Parathyroid adenoma (tissue), 2 donors: ENCODE measurements at regions not wholly inside any gene's neighbourhood (a gene's known extent, or its start where the extent isn't known, plus 50 kb on each side); places are given as distances from the start of the nearest gene placed in this dataset.

ENCODE experiments used
- H2AFZ ChIP-seq: fragments of 300-600 bp; sonication (generic); one replicate; pipeline ENCODE4 v1.7.0; 2017; ENCODE audit warnings: antibody characterized with exemption, mild to moderate bottlenecking
- H3K27ac ChIP-seq: fragments of 300-600 bp; sonication (generic); one replicate; pipeline ENCODE4 v1.7.0; 2017
- H3K27me3 ChIP-seq: fragments of 300-600 bp; sonication (generic); one replicate; pipeline ENCODE4 v1.7.0; 2017; ENCODE audit warnings: low read length; ENCODE audit not compliant: control insufficient read depth, insufficient read depth
- H3K36me3 ChIP-seq: fragments of 300-600 bp; sonication (generic); one replicate; pipeline ENCODE4 v1.7.0; 2017; ENCODE audit warnings: low read length; ENCODE audit not compliant: control insufficient read depth, insufficient read depth
- H3K4me1 ChIP-seq: fragments of 300-600 bp; sonication (generic); one replicate; pipeline ENCODE4 v1.7.0; 2017; ENCODE audit warnings: control low read depth
- H3K4me2 ChIP-seq: fragments of 300-600 bp; sonication (generic); one replicate; pipeline ENCODE4 v1.7.0; 2017; ENCODE audit warnings: low read length
- H3K4me3 ChIP-seq: fragments of 300-600 bp; sonication (generic); one replicate; pipeline ENCODE4 v1.7.0; 2017; ENCODE audit warnings: low read depth, low read length
- H3K79me2 ChIP-seq: fragments of 300-600 bp; sonication (generic); one replicate; pipeline ENCODE4 v1.7.0; 2017; ENCODE audit warnings: control low read depth
- H3K9ac ChIP-seq: fragments of 300-600 bp; sonication (generic); one replicate; pipeline ENCODE4 v1.7.0; 2017; ENCODE audit warnings: mild to moderate bottlenecking
- H3K9me3 ChIP-seq: fragments of 300-600 bp; sonication (generic); one replicate; pipeline ENCODE4 v1.7.0; 2017; ENCODE audit warnings: low read length; ENCODE audit not compliant: control insufficient read depth
- CTCF ChIP-seq: fragments of 300-600 bp; sonication (generic); IDR thresholded peaks from one replicate; pipeline ENCODE4 v1.7.0; 2017; ENCODE audit warnings: antibody characterized with exemption, mild to moderate bottlenecking
- donor health status: primary hyperparathyroidism.

DNA sequence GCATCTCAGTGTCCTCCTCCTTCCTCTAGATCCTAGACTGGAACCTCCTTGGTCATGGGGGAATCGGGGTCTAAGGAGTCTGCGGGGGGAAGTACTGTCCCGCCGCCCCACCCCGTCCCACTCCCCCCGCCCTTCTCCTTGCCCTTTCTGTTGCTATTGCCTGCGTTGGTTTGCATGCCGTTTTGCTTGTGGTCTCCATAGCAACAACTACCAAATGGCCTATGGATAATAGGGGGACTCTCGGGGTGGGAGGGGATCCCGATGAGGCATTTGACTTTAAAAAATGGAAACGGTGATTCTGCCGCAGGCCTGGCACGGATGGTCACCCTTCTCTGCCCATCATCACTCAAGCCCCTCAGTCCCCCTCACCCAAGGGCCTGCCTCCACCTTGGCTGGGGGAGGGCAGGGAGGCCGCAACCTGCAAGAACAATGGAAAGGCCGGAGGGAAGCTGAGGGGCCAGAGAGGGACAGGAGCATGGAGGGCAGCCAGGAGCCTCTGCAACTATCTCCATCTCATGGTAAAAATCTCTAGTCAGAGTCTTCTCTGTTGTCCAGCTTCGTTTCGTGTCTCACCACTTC lies 231.4 kb upstream of the TNRC6C start:
- Histone ChIP-seq H3K9ac (no peak overlapping the region), H3K9me3 (no peaks in the 10 kb centered on the region), H3K27ac (no peak overlapping the region)

DNA sequence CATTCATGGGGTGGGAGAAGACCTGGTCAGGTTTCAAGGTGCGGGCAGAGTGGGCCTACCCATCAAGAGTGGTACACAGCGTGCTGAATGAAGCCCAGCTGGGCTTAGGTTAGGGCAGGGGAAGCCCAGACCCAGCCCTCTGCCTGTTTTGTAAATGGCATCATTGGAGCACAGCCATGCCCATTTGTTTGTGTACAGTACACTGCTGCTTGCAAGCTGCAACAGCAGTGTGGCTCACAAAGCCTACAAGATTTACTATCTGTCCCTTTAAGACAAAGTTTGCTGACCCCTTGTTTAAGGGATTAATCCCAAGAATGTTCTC lies 230.1 kb upstream of the TNRC6C start:
- no peak for TF ChIP-seq CTCF
- no peak overlapping the region for H3K27ac ChIP-seq
- no peak overlapping the region for H3K9ac ChIP-seq

More for the DNA sequence above, 231.4 kb upstream of the TNRC6C start:
- Histone ChIP-seq H3K4me3 (no peak overlapping the region), H3K27me3 (no peaks in the 10 kb centered on the region), H3K36me3 (no peaks in the 10 kb centered on the region), H3K4me1 (no peaks in the 10 kb centered on the region), H3K79me2 (no peaks in the 10 kb centered on the region), H2AFZ (no peak overlapping the region), H3K4me2 (no peak overlapping the region)
- TF ChIP-seq CTCF: no peak

GRCh38 chr17:77728871-77729270 lies 229.6 kb upstream of the TNRC6C start:
- H3K9ac ChIP-seq: no peak overlapping the region
- no peaks in the 10 kb centered on the region for H3K4me1 ChIP-seq
- H2AFZ ChIP-seq: no peak overlapping the region
- H3K36me3 ChIP-seq: no peaks in the 10 kb centered on the region
- H3K27ac ChIP-seq: no peak overlapping the region
- no peak for TF ChIP-seq CTCF
- H3K4me3 ChIP-seq: no peak overlapping the region
- H3K27me3 ChIP-seq: no peaks in the 10 kb centered on the region
- no peak overlapping the region for H3K4me2 ChIP-seq
- no peaks in the 10 kb centered on the region for H3K79me2 ChIP-seq
- H3K9me3 ChIP-seq: no peaks in the 10 kb centered on the region

More for the DNA sequence above, 230.1 kb upstream of the TNRC6C start:
- no peaks in the 10 kb centered on the region for H3K4me1 ChIP-seq
- no peak overlapping the region for H3K4me2 ChIP-seq
- no peak overlapping the region for H2AFZ ChIP-seq
- no peak overlapping the region for H3K4me3 ChIP-seq
- no peaks in the 10 kb centered on the region for H3K79me2 ChIP-seq
- H3K27me3 ChIP-seq: no peaks in the 10 kb centered on the region
- H3K36me3 ChIP-seq: no peaks in the 10 kb centered on the region
- H3K9me3 ChIP-seq: no peaks in the 10 kb centered on the region

GRCh38 chr17:77729587-77729986 lies 228.9 kb upstream of the TNRC6C start:
- Histone ChIP-seq H3K4me3 (no peak overlapping the region), H3K9ac (no peak overlapping the region), H2AFZ (no peak overlapping the region), H3K4me2 (no peak overlapping the region), H3K27me3 (no peaks in the 10 kb centered on the region), H3K36me3 (no peaks in the 10 kb centered on the region), H3K79me2 (no peaks in the 10 kb centered on the region), H3K27ac (no peak overlapping the region), H3K4me1 (no peaks in the 10 kb centered on the region), H3K9me3 (no peaks in the 10 kb centered on the region)
- no peak for TF ChIP-seq CTCF

DNA sequence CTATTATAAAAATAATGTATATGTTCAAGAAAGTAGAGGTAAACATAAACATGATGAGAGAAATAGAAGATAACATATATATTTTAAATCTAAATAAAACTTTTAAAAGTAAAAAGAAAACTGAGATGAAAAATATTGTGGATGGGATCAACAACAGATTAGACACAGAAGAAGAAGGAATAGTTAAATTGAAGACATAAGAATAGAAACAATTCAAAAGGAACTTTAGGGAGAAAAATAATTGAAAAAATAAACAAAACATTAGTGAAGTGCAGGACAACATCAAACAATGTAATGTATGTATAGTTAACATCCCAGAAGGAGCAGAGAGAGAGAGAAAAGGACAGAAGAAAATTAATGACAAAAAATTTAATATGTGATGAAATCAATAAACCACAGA lies 228.1 kb upstream of the TNRC6C start:
- TF ChIP-seq CTCF: no peak
- peaks cover 6% of the 10 kb centered on the region for H3K4me1 ChIP-seq
- H3K79me2 ChIP-seq: no peaks in the 10 kb centered on the region
- no peak overlapping the region for H3K27ac ChIP-seq
- H3K4me2 ChIP-seq: no peak overlapping the region
- no peaks in the 10 kb centered on the region for H3K36me3 ChIP-seq
- no peak overlapping the region for H3K9ac ChIP-seq
- no peaks in the 10 kb centered on the region for H3K9me3 ChIP-seq
- H3K27me3 ChIP-seq: no peaks in the 10 kb centered on the region
- no peak overlapping the region for H3K4me3 ChIP-seq
- no peak overlapping the region for H2AFZ ChIP-seq
